ENCODE measurements at regions not wholly inside any gene's neighbourhood (a gene's known extent, or its start where the extent isn't known, plus 50 kb on each side); places are given as distances from the start of the nearest gene placed in this dataset.

DNA sequence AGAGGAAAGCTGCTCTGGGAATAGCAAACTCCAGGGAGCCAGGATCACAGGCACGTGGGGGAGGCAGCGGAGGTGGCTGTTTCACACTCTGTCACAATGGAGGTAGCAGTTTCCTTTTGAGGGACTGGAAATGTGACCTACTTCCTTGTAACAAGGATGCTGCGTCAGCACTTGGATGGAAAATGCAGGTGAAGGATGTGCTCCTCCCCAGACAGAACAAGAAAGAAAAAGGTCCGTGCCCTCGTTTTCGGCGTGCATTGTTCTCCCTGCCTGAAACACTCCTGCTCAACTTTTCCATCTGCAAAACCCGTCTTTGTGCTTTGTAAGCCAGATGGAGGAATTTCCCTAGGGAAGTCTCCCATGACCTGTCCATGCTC, 55.1 kb upstream of the SH3PXD2B start (continued):
- TF ChIP-seq, protein P1, sequence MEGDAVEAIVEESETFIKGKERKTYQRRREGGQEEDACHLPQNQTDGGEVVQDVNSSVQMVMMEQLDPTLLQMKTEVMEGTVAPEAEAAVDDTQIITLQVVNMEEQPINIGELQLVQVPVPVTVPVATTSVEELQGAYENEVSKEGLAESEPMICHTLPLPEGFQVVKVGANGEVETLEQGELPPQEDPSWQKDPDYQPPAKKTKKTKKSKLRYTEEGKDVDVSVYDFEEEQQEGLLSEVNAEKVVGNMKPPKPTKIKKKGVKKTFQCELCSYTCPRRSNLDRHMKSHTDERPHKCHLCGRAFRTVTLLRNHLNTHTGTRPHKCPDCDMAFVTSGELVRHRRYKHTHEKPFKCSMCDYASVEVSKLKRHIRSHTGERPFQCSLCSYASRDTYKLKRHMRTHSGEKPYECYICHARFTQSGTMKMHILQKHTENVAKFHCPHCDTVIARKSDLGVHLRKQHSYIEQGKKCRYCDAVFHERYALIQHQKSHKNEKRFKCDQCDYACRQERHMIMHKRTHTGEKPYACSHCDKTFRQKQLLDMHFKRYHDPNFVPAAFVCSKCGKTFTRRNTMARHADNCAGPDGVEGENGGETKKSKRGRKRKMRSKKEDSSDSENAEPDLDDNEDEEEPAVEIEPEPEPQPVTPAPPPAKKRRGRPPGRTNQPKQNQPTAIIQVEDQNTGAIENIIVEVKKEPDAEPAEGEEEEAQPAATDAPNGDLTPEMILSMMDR (IDR thresholded peaks at IDR 0.05; ENCODE audit: control extremely low read depth in 1 of 3, insufficient read depth in 1 of 3, low read depth in 1 of 3, low read length in 3 of 3), result no peak
- TF ChIP-seq KDM4A (IDR thresholded peaks at IDR 0.05; ENCODE audit: low read depth, low read length, severe bottlenecking), result no peak
- no peak for TF ChIP-seq GTF2F1 (IDR thresholded peaks at IDR 0.05; ENCODE audit: borderline replicate concordance, low read depth, low read length)
- TF ChIP-seq CREB1 (IDR thresholded peaks at IDR 0.05), result no peak
- TF ChIP-seq SAP30 (IDR thresholded peaks at IDR 0.05; ENCODE audit: insufficient read depth, insufficient replicate concordance, low read length), result no peak
- TF ChIP-seq EP300 (IDR thresholded peaks at IDR 0.05; ENCODE audit: borderline replicate concordance in 1 of 2, low read depth in 2 of 2, low read length in 2 of 2), result no peak
- TF ChIP-seq CBX8 (IDR thresholded peaks at IDR 0.05; ENCODE audit: borderline replicate concordance, low read depth, low read length), result no peak
- TF ChIP-seq MAFK (IDR thresholded peaks at IDR 0.05; ENCODE audit: low read depth, low read length), result peak; percentile 34; the same call in 1 of the 2 replicates
- no peak for TF ChIP-seq BCL11A (IDR thresholded peaks at IDR 0.05; ENCODE audit: low read depth in 2 of 2, low read length in 2 of 2)
- TF ChIP-seq POLR2A (IDR thresholded peaks at IDR 0.05; ENCODE audit: control extremely low read depth in 1 of 2, low read depth in 2 of 2, low read length in 2 of 2), result no peak

Measured in H1 (cell line).